WERI-Rb-1 (cell line): ENCODE measurements at regions not wholly inside any gene's neighbourhood (a gene's known extent, or its start where the extent isn't known, plus 50 kb on each side); places are given as distances from the start of the nearest gene placed in this dataset.
A peak's percentile ranks its signal among the peaks of the same experiment; 100 is the strongest.

Experiments used
- DNase-seq: peaks from one replicate; pipeline ENCODE4 v3.0.0-alpha.2; 2020
- H3K27ac ChIP-seq: fragments of 250-450 bp; sonication (Bioruptor Pico); 2 replicates; pipeline ENCODE4 v1.5.1; 2020; ENCODE audit warnings: mild to moderate bottlenecking, moderate library complexity
- H3K27me3 ChIP-seq: fragments of 250-450 bp; sonication (Bioruptor Pico); 2 replicates; pipeline ENCODE4 v1.5.1; 2021; ENCODE audit warnings: mild to moderate bottlenecking, low read depth, moderate library complexity; ENCODE audit not compliant: insufficient read depth, severe bottlenecking
- H3K36me3 ChIP-seq: fragments of 250-450 bp; sonication (Bioruptor Pico); 2 replicates; pipeline ENCODE4 v1.5.1; 2020; ENCODE audit warnings: mild to moderate bottlenecking, moderate library complexity
- H3K4me3 ChIP-seq: 2 replicates; pipeline ENCODE4 v1.5.1; 2011; ENCODE audit warnings: low read depth, mild to moderate bottlenecking, control low read depth, low read length
- H3K9me3 ChIP-seq: fragments of 250-450 bp; sonication (Bioruptor Pico); 2 replicates; pipeline ENCODE4 v1.5.1; 2021; ENCODE audit warnings: mild to moderate bottlenecking, moderate library complexity; ENCODE audit not compliant: severe bottlenecking
- CTCF ChIP-seq: IDR thresholded peaks from 2 replicates; pipeline ENCODE4 v1.5.1; 2011; ENCODE audit warnings: low read depth, mild to moderate bottlenecking, control low read depth, inconsistent platforms, low read length

- no peak overlapping the region for H3K27ac ChIP-seq
- TF ChIP-seq CTCF: no peak
- no peak overlapping the region for H3K4me3 ChIP-seq
These were observed 86.4 kb downstream of the CBLN1 start for GRCh38 chr16:49195237-49195548.

DNA sequence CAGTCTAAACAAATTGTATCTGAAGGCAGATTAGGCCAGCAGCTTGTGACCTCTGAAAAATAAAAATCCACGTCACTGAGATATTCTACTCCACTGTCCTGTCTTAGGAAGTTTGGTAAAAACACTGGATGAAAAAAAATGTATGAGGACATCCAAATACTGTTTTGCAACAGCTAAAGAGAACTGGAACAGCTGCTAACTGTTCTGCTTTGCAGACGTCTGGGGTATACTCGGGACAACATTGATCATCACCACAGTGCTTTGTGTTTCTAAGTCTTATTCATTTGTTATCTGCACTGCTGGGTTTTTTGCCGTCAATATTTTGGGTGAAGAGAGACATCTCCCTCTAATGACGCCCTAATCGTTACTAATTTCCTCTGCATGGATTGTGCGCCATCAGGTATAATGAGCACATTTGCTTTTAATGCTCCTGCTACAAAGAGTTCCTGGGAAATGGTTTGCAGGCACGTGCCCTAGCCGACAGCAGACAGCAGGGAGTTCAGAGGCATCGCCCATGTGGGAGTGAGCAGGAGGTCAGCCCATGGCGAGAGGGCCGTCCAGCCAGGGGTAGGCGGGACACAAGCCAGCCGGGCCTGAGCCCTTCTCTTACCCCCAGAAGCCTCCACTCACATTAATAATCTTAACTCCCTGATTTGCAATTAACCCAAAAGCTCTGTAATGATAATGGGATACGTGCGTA, 87.0 kb downstream of the CBLN1 start:
- no peak overlapping the region for H3K4me3 ChIP-seq
- H3K9me3 ChIP-seq: no peaks in the 10 kb centered on the region
- no peak for DNase-seq
- H3K36me3 ChIP-seq: no peaks in the 10 kb centered on the region
- H3K27ac ChIP-seq: no peak overlapping the region
- H3K27me3 ChIP-seq: no peaks in the 10 kb centered on the region
- no peak for TF ChIP-seq CTCF

More at GRCh38 chr16:49195237-49195548, 86.4 kb downstream of the CBLN1 start:
- Histone ChIP-seq H3K36me3 (no peaks in the 10 kb centered on the region), H3K27me3 (no peaks in the 10 kb centered on the region), H3K9me3 (no peaks in the 10 kb centered on the region)
- DNase-seq: no peak

DNA sequence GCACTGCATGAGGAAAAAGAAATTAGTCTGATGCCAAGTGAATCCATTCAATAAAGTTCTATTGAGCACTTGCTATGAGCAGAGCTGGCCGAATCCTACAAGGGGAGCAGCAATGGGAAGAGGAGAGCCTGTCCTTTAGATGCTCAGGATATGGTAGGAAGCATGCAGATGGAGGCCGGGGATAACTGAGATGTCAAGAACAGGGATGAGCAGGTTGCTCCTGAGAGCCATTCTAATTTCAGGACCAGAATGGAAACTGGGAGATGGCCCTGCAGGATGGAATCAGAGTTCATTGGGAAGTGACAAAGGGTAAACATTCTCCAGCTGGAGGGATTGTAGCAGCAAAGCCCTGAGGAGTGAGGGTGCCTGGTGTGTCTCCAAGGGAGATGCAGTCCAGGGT, 88.0 kb downstream of the CBLN1 start:
- no peak for TF ChIP-seq CTCF
- H3K9me3 ChIP-seq: no peaks in the 10 kb centered on the region
- H3K4me3 ChIP-seq: no peak overlapping the region
- H3K27me3 ChIP-seq: no peaks in the 10 kb centered on the region
- no peak overlapping the region for H3K27ac ChIP-seq
- DNase-seq: no peak
- no peaks in the 10 kb centered on the region for H3K36me3 ChIP-seq

DNA sequence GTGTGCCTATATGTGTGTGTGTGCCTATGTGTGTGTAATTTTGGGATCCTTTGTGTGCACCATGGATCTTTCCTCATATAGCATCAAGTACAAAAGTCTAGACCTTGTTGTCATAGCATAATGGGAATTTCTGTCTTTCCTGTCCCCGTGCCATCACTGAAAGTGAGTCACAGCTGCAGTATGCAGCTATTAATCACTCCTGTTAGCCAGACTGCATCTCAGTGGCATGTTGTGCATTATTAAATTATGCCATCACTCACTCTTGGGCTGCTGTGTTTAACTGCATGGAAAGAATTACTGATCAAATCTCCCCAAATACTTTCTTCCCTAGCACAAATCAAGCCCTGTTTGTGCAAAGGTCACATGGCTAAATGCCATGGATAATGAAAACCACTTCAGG, 92.4 kb downstream of the CBLN1 start:
- DNase-seq: no peak
- H3K36me3 ChIP-seq: no peaks in the 10 kb centered on the region
- H3K27me3 ChIP-seq: no peaks in the 10 kb centered on the region
- H3K9me3 ChIP-seq: no peaks in the 10 kb centered on the region
- TF ChIP-seq CTCF: no peak
- H3K4me3 ChIP-seq: no peak overlapping the region
- no peak overlapping the region for H3K27ac ChIP-seq

DNA sequence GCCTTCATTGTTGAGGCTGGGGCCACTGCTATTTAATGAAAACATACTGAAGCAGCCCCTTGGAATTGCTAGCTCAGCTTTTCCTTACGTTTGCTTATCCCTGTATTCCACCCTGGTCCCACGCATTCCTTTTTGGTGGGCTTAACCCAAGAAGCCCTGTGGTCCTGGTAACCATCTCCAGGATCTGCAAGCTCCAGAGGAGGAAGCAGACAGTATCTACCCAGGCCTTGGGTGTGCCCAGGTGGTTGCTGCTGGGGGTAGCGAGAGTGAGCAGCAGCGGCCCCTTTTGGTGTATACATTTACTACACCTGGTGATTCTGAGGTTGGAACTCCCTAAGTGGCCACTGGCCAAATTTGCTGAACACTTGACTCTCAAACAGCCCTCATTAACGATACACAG, 97.7 kb downstream of the CBLN1 start:
- peak; percentile 54 for DNase-seq
- Histone ChIP-seq H3K36me3 (no peaks in the 10 kb centered on the region), H3K9me3 (no peaks in the 10 kb centered on the region), H3K27ac (no peak overlapping the region), H3K27me3 (no peaks in the 10 kb centered on the region), H3K4me3 (no peak overlapping the region)
- TF ChIP-seq CTCF: peak; percentile 73

GRCh38 chr16:49181791-49182518, 99.7 kb downstream of the CBLN1 start:
- Histone ChIP-seq H3K27me3 (no peaks in the 10 kb centered on the region), H3K4me3 (no peak overlapping the region), H3K36me3 (no peaks in the 10 kb centered on the region), H3K9me3 (no peaks in the 10 kb centered on the region), H3K27ac (no peak overlapping the region)
- no peak for DNase-seq
- no peak for TF ChIP-seq CTCF
